HCT116 (cell line): ENCODE measurements at regions not wholly inside any gene's neighbourhood (a gene's known extent, or its start where the extent isn't known, plus 50 kb on each side); places are given as distances from the start of the nearest gene placed in this dataset.

ENCODE experiments used
- ATAC-seq: fragments of 200-7000 bp; cut with Tn5 transposase; 2 replicates; pipeline ENCODE4 v1.9.1; 2020; ENCODE audit warnings: mild to moderate bottlenecking, moderate library complexity
- BruUV-seq: library from RNA; stranded (reverse); fragments of 400-500 nt; replicated peaks from 2 replicates; lab custom pipeline; 2021; lab: Mats Ljungman, UMichigan
- CTCF ChIA-PET: fragments of 300-600 bp; sonication (Branson Sonifier 250); formaldehyde crosslinking; loops from one replicate; lab custom pipeline; 2021; ENCODE audit warnings: antibody characterized with exemption; lab: Charles Lee
- POLR2A ChIA-PET: fragments of 300-600, 350-600 bp; sonication (Branson Sonifier 250); formaldehyde crosslinking; loops from one replicate; lab custom pipeline; 2021; ENCODE audit warnings: antibody characterized with exemption; lab: Charles Lee
- RAD21 ChIA-PET, 2 experiments: fragments of 300-600 bp; sonication (Branson Sonifier 250); formaldehyde crosslinking; loops; one replicate each; lab custom pipeline; 2023; ENCODE audit warnings: low total read pairs in 2 of 2; ENCODE audit not compliant: uncharacterized antibody in 2 of 2, unreplicated experiment in 2 of 2, low non-redundant PET in 1 of 2; lab: Charles Lee
- DNase-seq: peaks from one replicate; pipeline ENCODE4 v3.0.0-alpha.2; 2010; ENCODE audit warnings: low read depth, low spot score
- H2AFZ ChIP-seq: fragments of 200-600 bp; shearing (Covaris generic), sonication (generic); 2 replicates; pipeline ENCODE4 v1.6.1; 2017; ENCODE audit warnings: low read depth, mixed run types, mixed read lengths, antibody characterized with exemption, low read length; ENCODE audit not compliant: poor library complexity, severe bottlenecking
- H3K27ac ChIP-seq: 2 replicates; pipeline ENCODE4 v1.5.1; 2012; ENCODE audit warnings: low read depth, low read length
- H3K27me3 ChIP-seq: fragments of 200-600 bp; sonication (generic); 2 replicates; pipeline ENCODE4 v1.6.1; 2016; ENCODE audit warnings: mixed run types, low read length, mixed read lengths; ENCODE audit not compliant: insufficient read depth
- H3K36me3 ChIP-seq, 2 experiments: fragments of 200-500 bp in 1 of 2; fragments of 200-600 bp in 1 of 2; sonication (Bioruptor generic) in 1 of 2; sonication (generic) in 1 of 2; 2 replicates each; pipeline versions ENCODE4 v1.5.1 to v1.6.1; 2014 to 2016; ENCODE audit warnings: low read length in 2 of 2, inconsistent platforms in 1 of 2, mixed read lengths in 1 of 2, mixed run types in 1 of 2; ENCODE audit not compliant: insufficient read depth in 2 of 2, control insufficient read depth in 1 of 2
- H3K4me1 ChIP-seq, 2 experiments: fragments of 200-600 bp in 1 of 2; sonication (generic) in 1 of 2; 2 replicates each; pipeline versions ENCODE4 v1.5.1 to v1.6.1; 2012 to 2017; ENCODE audit warnings: low read length in 2 of 2, inconsistent platforms in 1 of 2, mild to moderate bottlenecking in 1 of 2, mixed read lengths in 1 of 2, mixed run types in 1 of 2, moderate library complexity in 1 of 2; ENCODE audit not compliant: insufficient read depth in 2 of 2, control insufficient read depth in 1 of 2
- H3K4me2 ChIP-seq: fragments of 200-600 bp; sonication (generic); 2 replicates; pipeline ENCODE4 v1.6.1; 2017; ENCODE audit warnings: mixed run types, low read length, mixed read lengths
- H3K4me3 ChIP-seq, 2 experiments: fragments of 200-600 bp in 1 of 2; sonication (generic) in 1 of 2; replicated peaks in 1 of 2; 2 replicates each; pipeline ENCODE4 v1.5.1; 2011 to 2016; ENCODE audit warnings: low read length in 2 of 2, control low read depth in 1 of 2, low read depth in 1 of 2, mild to moderate bottlenecking in 1 of 2, mixed read lengths in 1 of 2, mixed run types in 1 of 2
- H3K79me2 ChIP-seq: fragments of 200-600 bp; sonication (generic); 2 replicates; pipeline ENCODE4 v1.6.1; 2017; ENCODE audit warnings: mild to moderate bottlenecking, mixed run types, low read length, moderate library complexity, mixed read lengths; ENCODE audit not compliant: insufficient read depth
- H3K9ac ChIP-seq: fragments of 200-600 bp; sonication (generic); 2 replicates; pipeline ENCODE4 v1.6.1; 2016; ENCODE audit warnings: low read length, mixed read lengths
- H3K9me2 ChIP-seq: fragments of 200-600 bp; sonication (generic), shearing (Covaris generic); 2 replicates; pipeline ENCODE4 v1.6.1; 2017; ENCODE audit warnings: mixed run types, mild to moderate bottlenecking, moderate library complexity; ENCODE audit not compliant: insufficient read depth
- H3K9me3 ChIP-seq, 2 experiments: fragments of 200-500 bp in 1 of 2; fragments of 200-600 bp in 1 of 2; sonication (Bioruptor generic) in 1 of 2; sonication (generic) in 1 of 2; 2 replicates each; pipeline ENCODE4 v1.6.1; 2014 to 2017; ENCODE audit warnings: low read length in 2 of 2, mixed read lengths in 2 of 2, inconsistent platforms in 1 of 2, low read depth in 1 of 2, mild to moderate bottlenecking in 1 of 2, mixed run types in 1 of 2, moderate library complexity in 1 of 2; ENCODE audit not compliant: control insufficient read depth in 1 of 2, insufficient read depth in 1 of 2
- H4K20me1 ChIP-seq: fragments of 200-600 bp; sonication (generic), shearing (Covaris generic); 2 replicates; pipeline ENCODE4 v1.6.1; 2017; ENCODE audit warnings: mixed run types, mild to moderate bottlenecking, moderate library complexity; ENCODE audit not compliant: insufficient read depth
- CEBPB ChIP-seq: IDR thresholded peaks from 2 replicates; pipeline ENCODE4 v1.6.1; 2012; ENCODE audit warnings: low read depth
- EGR1 ChIP-seq: IDR thresholded peaks from 2 replicates; pipeline ENCODE4 v1.6.1; 2012; ENCODE audit warnings: low read depth
- ELF1 ChIP-seq: IDR thresholded peaks from 2 replicates; pipeline ENCODE4 v1.6.1; 2012; ENCODE audit warnings: low read depth, borderline replicate concordance
- EZH2phosphoT487 ChIP-seq: fragments of 200-600 bp; IDR thresholded peaks from 2 replicates; pipeline ENCODE4 v1.6.1; 2018; ENCODE audit warnings: antibody characterized with exemption, borderline replicate concordance
- FOSL1 ChIP-seq: IDR thresholded peaks from 2 replicates; pipeline ENCODE4 v1.6.1; 2012; ENCODE audit warnings: low read depth
- JUND ChIP-seq: IDR thresholded peaks from 2 replicates; pipeline ENCODE4 v1.6.1; 2012
- MAX ChIP-seq: IDR thresholded peaks from 2 replicates; pipeline ENCODE4 v1.6.1; 2012
- RAD21 ChIP-seq: IDR thresholded peaks from 2 replicates; pipeline ENCODE4 v1.6.1; 2012; ENCODE audit warnings: low read depth, mild to moderate bottlenecking
- SP1 ChIP-seq: IDR thresholded peaks from 2 replicates; pipeline ENCODE4 v1.6.1; 2012; ENCODE audit warnings: low read depth
- SRF ChIP-seq: IDR thresholded peaks from 2 replicates; pipeline ENCODE4 v1.6.1; 2012; ENCODE audit warnings: low read depth
- YY1 ChIP-seq: IDR thresholded peaks from 2 replicates; pipeline ENCODE4 v1.6.1; 2011; ENCODE audit warnings: low read length, low read depth, moderate library complexity, mild to moderate bottlenecking; ENCODE audit not compliant: insufficient replicate concordance; ENCODE audit errors: extremely low read depth
- ZBTB33 ChIP-seq: IDR thresholded peaks from 2 replicates; pipeline ENCODE4 v1.6.1; 2011; ENCODE audit warnings: mild to moderate bottlenecking, low read length, moderate library complexity; ENCODE audit not compliant: insufficient replicate concordance; ENCODE audit errors: extremely low read depth
- ZFX ChIP-seq: fragments of 450-650 bp; IDR thresholded peaks from 2 replicates; pipeline ENCODE4 v1.6.1; 2017
- intact Hi-C: fragments of 100-400 bp; cut with micrococcal nuclease; formaldehyde crosslinking; loops from 2 replicates; pipeline ENCODE4 v1.10.0; 2022

- POLR2A ChIA-PET, result no interaction called here
- no TSS peak for BruUV-seq
- Histone ChIP-seq H3K4me2 (no peak overlapping the region), H3K9me2 (no peaks in the 10 kb centered on the region), H3K4me3 (no peak overlapping the region), H3K27me3 (no peaks in the 10 kb centered on the region), H2AFZ (no peak overlapping the region), H3K4me1 (no peaks in the 10 kb centered on the region), H3K27ac (no peak overlapping the region), H4K20me1 (no peaks in the 10 kb centered on the region), H3K36me3 (no peaks in the 10 kb centered on the region), H3K79me2 (no peaks in the 10 kb centered on the region), H3K9ac (no peak overlapping the region), H3K9me3 (no peaks in the 10 kb centered on the region; a peak in 1 of 4 replicates)
- TF ChIP-seq FOSL1, result no peak
- TF ChIP-seq SP1, result no peak
- no peak for TF ChIP-seq ZFX
- TF ChIP-seq RAD21, result no peak
- TF ChIP-seq ELF1, result no peak
- no peak for TF ChIP-seq EZH2phosphoT487
- TF ChIP-seq SRF, result no peak
- no peak for TF ChIP-seq CEBPB
- no peak for TF ChIP-seq EGR1
- TF ChIP-seq ZBTB33, result no peak
- TF ChIP-seq JUND, result no peak
- TF ChIP-seq YY1, result no peak
- TF ChIP-seq MAX, result no peak
- ATAC-seq (no peak), DNase-seq (no peak)
- intact Hi-C loops, result no loop called here
- CTCF ChIA-PET, result no interaction called here
- RAD21 ChIA-PET, result no interaction called here
Measured at GRCh38 chrX:95117556-95117955, 1443.5 kb downstream of the FAM133A start.
